Type B pancreatic cell (in vitro differentiated cells): ENCODE measurements at regions not wholly inside any gene's neighbourhood (a gene's known extent, or its start where the extent isn't known, plus 50 kb on each side); places are given as distances from the start of the nearest gene placed in this dataset.

Source experiments
- DNase-seq: peaks from one replicate; pipeline ENCODE4 v3.0.0; 2021; ENCODE audit warnings: mixed read lengths; ENCODE audit not compliant: unreplicated experiment; ENCODE audit errors: extremely low spot score
- H3K27ac Mint-ChIP-seq: 2 replicates; pipeline ENCODE4 v1.8.0; 2021; ENCODE audit warnings: mild to moderate bottlenecking, mixed read lengths
- H3K27me3 Mint-ChIP-seq: 2 replicates; pipeline ENCODE4 v1.8.0; 2021; ENCODE audit warnings: mixed read lengths
- H3K36me3 Mint-ChIP-seq: 2 replicates; pipeline ENCODE4 v1.8.0; 2021; ENCODE audit warnings: mixed read lengths
- H3K4me1 Mint-ChIP-seq: one replicate; pipeline ENCODE4 v1.8.0; 2021; ENCODE audit warnings: mixed read lengths; ENCODE audit not compliant: unreplicated experiment
- H3K4me3 Mint-ChIP-seq: 2 replicates; pipeline ENCODE4 v1.8.0; 2021; ENCODE audit warnings: mild to moderate bottlenecking, mixed read lengths
- H3K9me3 Mint-ChIP-seq: 2 replicates; pipeline ENCODE4 v1.8.0; 2021; ENCODE audit warnings: mixed read lengths
- CTCF ChIP-seq: fragments of 200-600 bp; sonication (generic); conservative IDR thresholded peaks from 2 replicates; pipeline ENCODE4 v1.5.0; 2021; ENCODE audit warnings: antibody characterized with exemption, mild to moderate bottlenecking

- Mint-ChIP-seq H3K4me3 (no peak overlapping the region), H3K9me3 (no peaks in the 10 kb centered on the region), H3K4me1 (peaks cover 5% of the 10 kb centered on the region), H3K27ac (no peak overlapping the region), H3K27me3 (no peaks in the 10 kb centered on the region), H3K36me3 (no peaks in the 10 kb centered on the region)
- no peak for DNase-seq
- TF ChIP-seq CTCF = no peak
Observed at GRCh38 chr3:115321400-115321805, 174.3 kb upstream of the ZBTB20 start.

- Mint-ChIP-seq H3K27me3 (no peaks in the 10 kb centered on the region), H3K4me1 (peaks cover 5% of the 10 kb centered on the region), H3K36me3 (no peaks in the 10 kb centered on the region), H3K9me3 (no peaks in the 10 kb centered on the region), H3K27ac (no peak overlapping the region), H3K4me3 (no peak overlapping the region)
- no peak for TF ChIP-seq CTCF
- DNase-seq = no peak
Observed at GRCh38 chr3:115322901-115323300, 175.8 kb upstream of the ZBTB20 start.

GRCh38 chr3:115323380-115323779 lies 176.3 kb upstream of the ZBTB20 start:
- Mint-ChIP-seq H3K36me3 (no peaks in the 10 kb centered on the region), H3K27ac (no peak overlapping the region), H3K27me3 (no peaks in the 10 kb centered on the region), H3K4me1 (peaks cover 5% of the 10 kb centered on the region), H3K4me3 (no peak overlapping the region), H3K9me3 (no peaks in the 10 kb centered on the region)
- no peak for TF ChIP-seq CTCF
- no peak for DNase-seq

- no peak for DNase-seq
- Mint-ChIP-seq H3K36me3 (no peaks in the 10 kb centered on the region), H3K4me1 (peaks cover 5% of the 10 kb centered on the region), H3K9me3 (no peaks in the 10 kb centered on the region), H3K27ac (no peak overlapping the region), H3K27me3 (no peaks in the 10 kb centered on the region), H3K4me3 (no peak overlapping the region)
- no peak for TF ChIP-seq CTCF
Observed at GRCh38 chr3:115324056-115324455, 177.0 kb upstream of the ZBTB20 start.

- no peak for DNase-seq
- Mint-ChIP-seq H3K27ac (no peak overlapping the region), H3K9me3 (no peaks in the 10 kb centered on the region), H3K36me3 (no peaks in the 10 kb centered on the region), H3K4me1 (peaks cover 11% of the 10 kb centered on the region), H3K4me3 (no peak overlapping the region), H3K27me3 (no peaks in the 10 kb centered on the region)
- no peak for TF ChIP-seq CTCF
Observed at GRCh38 chr3:115325539-115325938, 178.5 kb upstream of the ZBTB20 start.

GRCh38 chr3:115330430-115330829 lies 183.3 kb upstream of the ZBTB20 start:
- TF ChIP-seq CTCF = no peak
- Mint-ChIP-seq H3K4me1 (peaks cover 8% of the 10 kb centered on the region), H3K9me3 (no peaks in the 10 kb centered on the region), H3K4me3 (no peak overlapping the region), H3K27ac (no peak overlapping the region), H3K36me3 (no peaks in the 10 kb centered on the region), H3K27me3 (no peaks in the 10 kb centered on the region)
- DNase-seq = no peak
